IMR-90 (cell line): ENCODE measurements at regions not wholly inside any gene's neighbourhood (a gene's known extent, or its start where the extent isn't known, plus 50 kb on each side); places are given as distances from the start of the nearest gene placed in this dataset.

Source experiments
- ATAC-seq: fragments of 200-7000 bp; cut with Tn5 transposase; 2 replicates; pipeline ENCODE4 v1.9.1; 2020; ENCODE audit warnings: low read depth, mild to moderate bottlenecking, moderate library complexity
- BruUV-seq: library from RNA; stranded (reverse); fragments of 400-500 nt; replicated peaks from 2 replicates; lab custom pipeline; 2021; lab: Mats Ljungman, UMichigan
- CTCF ChIA-PET: fragments of 300-600 bp; formaldehyde crosslinking; extraction: SDS; loops from one replicate; lab custom pipeline; 2021; ENCODE audit warnings: antibody characterized with exemption; lab: Yijun Ruan, JAX
- POLR2A ChIA-PET: fragments of 300-600 bp; sonication (Branson Sonifier 250); formaldehyde crosslinking; loops from one replicate; lab custom pipeline; 2022; ENCODE audit warnings: antibody characterized with exemption; ENCODE audit not compliant: unreplicated experiment; lab: Charles Lee
- DNase-seq: peaks from one replicate; pipeline ENCODE4 v3.0.0; 2013
- H2AFZ ChIP-seq: replicated peaks from 2 replicates; pipeline ENCODE3; 2013; ENCODE audit warnings: low read length, mild to moderate bottlenecking; ENCODE audit not compliant: poor library complexity
- H2AK5ac ChIP-seq: 2 replicates; pipeline ENCODE4 v1.6.1; 2013; ENCODE audit warnings: low read depth, low read length, inconsistent platforms
- H2AK9ac ChIP-seq: replicated peaks from 2 replicates; pipeline ENCODE3; 2013; ENCODE audit warnings: mild to moderate bottlenecking, low read depth, low read length, moderate library complexity; ENCODE audit not compliant: poor library complexity
- H2BK120ac ChIP-seq: 2 replicates; pipeline ENCODE4 v1.6.1; 2013; ENCODE audit warnings: low read depth, low read length, inconsistent platforms
- H2BK15ac ChIP-seq: 3 replicates; pipeline ENCODE4 v1.6.1; 2013; ENCODE audit warnings: low read depth, low read length, inconsistent platforms
- H2BK20ac ChIP-seq: 2 replicates; pipeline ENCODE4 v1.6.1; 2013; ENCODE audit warnings: low read depth, mild to moderate bottlenecking, inconsistent platforms, low read length, moderate library complexity
- H2BK5ac ChIP-seq: 2 replicates; pipeline ENCODE4 v1.6.1; 2013; ENCODE audit warnings: mild to moderate bottlenecking, low read depth, low read length, inconsistent platforms; ENCODE audit not compliant: poor library complexity, severe bottlenecking
- H3K14ac ChIP-seq: replicated peaks from 2 replicates; pipeline ENCODE4 v1.6.1; 2013; ENCODE audit warnings: low read depth, low read length, inconsistent platforms
- H3K18ac ChIP-seq: 2 replicates; pipeline ENCODE4 v1.6.1; 2013; ENCODE audit warnings: low read depth, low read length, control low read depth
- H3K23ac ChIP-seq: 2 replicates; pipeline ENCODE4 v1.6.1; 2013; ENCODE audit warnings: low read depth, low read length, inconsistent platforms
- H3K27ac ChIP-seq: 2 replicates; pipeline ENCODE4 v1.5.1; 2013; ENCODE audit warnings: mild to moderate bottlenecking, control low read depth, low read length; ENCODE audit not compliant: insufficient read depth
- H3K27me3 ChIP-seq: 2 replicates; pipeline ENCODE4 v1.6.1; 2013; ENCODE audit warnings: low read length; ENCODE audit not compliant: control insufficient read depth, insufficient read depth
- H3K36me3 ChIP-seq: 2 replicates; pipeline ENCODE4 v1.6.1; 2013; ENCODE audit warnings: low read length, mixed read lengths; ENCODE audit not compliant: control insufficient read depth, insufficient read depth
- H3K4ac ChIP-seq: 2 replicates; pipeline ENCODE4 v1.6.1; 2013; ENCODE audit warnings: low read depth, low read length, inconsistent platforms
- H3K4me1 ChIP-seq: 2 replicates; pipeline ENCODE4 v1.6.1; 2013; ENCODE audit warnings: low read length, mixed read lengths; ENCODE audit not compliant: control insufficient read depth, insufficient read depth
- H3K4me2 ChIP-seq: 2 replicates; pipeline ENCODE4 v1.6.1; 2013; ENCODE audit warnings: low read depth, mild to moderate bottlenecking, control low read depth, low read length, moderate library complexity
- H3K4me3 ChIP-seq: 2 replicates; pipeline ENCODE4 v1.5.1; 2013; ENCODE audit warnings: low read depth, mild to moderate bottlenecking, control low read depth, low read length, moderate library complexity; ENCODE audit not compliant: insufficient read depth
- H3K56ac ChIP-seq: 2 replicates; pipeline ENCODE4 v1.6.1; 2013; ENCODE audit warnings: low read length, inconsistent platforms; ENCODE audit not compliant: insufficient read depth; ENCODE audit errors: extremely low read depth
- H3K79me1 ChIP-seq, 2 experiments: 2 replicates each; pipeline ENCODE4 v1.6.1; 2013; ENCODE audit warnings: low read length in 2 of 2, inconsistent platforms in 1 of 2, low read depth in 1 of 2
- H3K9ac ChIP-seq: 2 replicates; pipeline ENCODE4 v1.6.1; 2013; ENCODE audit warnings: low read depth, low read length, control low read depth
- H3K9me1 ChIP-seq: 2 replicates; pipeline ENCODE4 v1.6.1; 2013; ENCODE audit warnings: low read length, inconsistent platforms; ENCODE audit not compliant: insufficient read depth
- H3K9me3 ChIP-seq: 2 replicates; pipeline ENCODE4 v1.6.1; 2013; ENCODE audit warnings: low read length; ENCODE audit not compliant: control insufficient read depth, insufficient read depth
- H4K20me1 ChIP-seq: 2 replicates; pipeline ENCODE4 v1.6.1; 2013; ENCODE audit warnings: low read length, inconsistent platforms; ENCODE audit not compliant: insufficient read depth
- H4K5ac ChIP-seq: 2 replicates; pipeline ENCODE4 v1.6.1; 2013; ENCODE audit warnings: mild to moderate bottlenecking, low read depth, low read length, control low read depth
- H4K8ac ChIP-seq, 2 experiments: 2 replicates each; pipeline ENCODE4 v1.6.1; 2013; ENCODE audit warnings: low read depth in 2 of 2, low read length in 2 of 2, control low read depth in 1 of 2, inconsistent platforms in 1 of 2
- H4K91ac ChIP-seq: 2 replicates; pipeline ENCODE4 v1.6.1; 2013; ENCODE audit warnings: low read depth, low read length, inconsistent platforms; ENCODE audit not compliant: insufficient read depth
- CEBPB ChIP-seq: IDR thresholded peaks from 2 replicates; pipeline ENCODE4 v1.6.1; 2012; ENCODE audit warnings: low read depth, low read length, improper control_type of control experiment
- FOS ChIP-seq: fragments of 150-350 bp; IDR thresholded peaks from 2 replicates; pipeline ENCODE4 v1.6.1; 2016; ENCODE audit warnings: low read depth, low read length
- RAD21 ChIP-seq: IDR thresholded peaks from 2 replicates; pipeline ENCODE4 v1.6.1; 2012; ENCODE audit warnings: low read length, improper control_type of control experiment
- dilution Hi-C: fragments of 300-500 bp; cut with HindIII; formaldehyde crosslinking; loops from one replicate; pipeline ENCODE4 v1.14.3; 2018; ENCODE audit warnings: low sequenced_read_pairs; ENCODE audit not compliant: unreplicated experiment
- in situ Hi-C: fragments of 300-500 bp; cut with MboI; formaldehyde crosslinking; loops from 3 replicates; pipeline ENCODE4 v1.14.3; 2019; ENCODE audit warnings: low sequenced_read_pairs, inconsistent platforms, mixed read lengths
- intact Hi-C: fragments of 100-400 bp; cut with micrococcal nuclease; formaldehyde crosslinking; loops from 2 replicates; pipeline ENCODE4 v1.10.0; 2022

- Histone ChIP-seq H3K27me3 (no peaks in the 10 kb centered on the region), H4K8ac (no peak overlapping the region), H3K14ac (no peak overlapping the region), H3K79me1 (no peaks in the 10 kb centered on the region), H3K9me1 (no peaks in the 10 kb centered on the region), H3K4ac (no peak overlapping the region), H4K20me1 (no peaks in the 10 kb centered on the region), H3K18ac (no peak overlapping the region), H4K5ac (no peak overlapping the region), H3K23ac (no peak overlapping the region), H3K27ac (no peak overlapping the region), H3K56ac (no peak overlapping the region), H3K36me3 (no peaks in the 10 kb centered on the region), H3K9ac (no peak overlapping the region), H3K4me3 (no peak overlapping the region), H3K4me2 (no peak overlapping the region), H2BK120ac (no peak overlapping the region), H2BK20ac (no peak overlapping the region), H4K91ac (no peak overlapping the region), H2BK5ac (no peak overlapping the region), H2AK5ac (no peak overlapping the region), H2AFZ (no peak overlapping the region), H2BK15ac (no peak overlapping the region), H3K4me1 (no peaks in the 10 kb centered on the region), H3K9me3 (no peaks in the 10 kb centered on the region), H2AK9ac (no peak overlapping the region)
- ATAC-seq = no peak
- POLR2A ChIA-PET = no interaction called here
- no TSS peak for BruUV-seq
- CTCF ChIA-PET = no interaction called here
- no peak for DNase-seq
- TF ChIP-seq RAD21 (no peak), FOS (no peak), CEBPB (no peak)
- intact Hi-C loops = no loop called here
- dilution Hi-C loops = no loop called here
- in situ Hi-C loops = no loop called here
Observed at GRCh38 chr2:186126181-186126580, 359.9 kb upstream of the ZC3H15 start.
